HCT116 (cell line): ENCODE measurements at regions not wholly inside any gene's neighbourhood (a gene's known extent, or its start where the extent isn't known, plus 50 kb on each side); places are given as distances from the start of the nearest gene placed in this dataset.

Source experiments
- ATAC-seq: fragments of 200-7000 bp; cut with Tn5 transposase; 2 replicates; pipeline ENCODE4 v1.9.1; 2020; ENCODE audit warnings: mild to moderate bottlenecking, moderate library complexity
- BruUV-seq: library from RNA; stranded (reverse); fragments of 400-500 nt; replicated peaks from 2 replicates; lab custom pipeline; 2021; lab: Mats Ljungman, UMichigan
- CTCF ChIA-PET: fragments of 300-600 bp; sonication (Branson Sonifier 250); formaldehyde crosslinking; loops from one replicate; lab custom pipeline; 2021; ENCODE audit warnings: antibody characterized with exemption; lab: Charles Lee
- POLR2A ChIA-PET: fragments of 300-600, 350-600 bp; sonication (Branson Sonifier 250); formaldehyde crosslinking; loops from one replicate; lab custom pipeline; 2021; ENCODE audit warnings: antibody characterized with exemption; lab: Charles Lee
- RAD21 ChIA-PET, 2 experiments: fragments of 300-600 bp; sonication (Branson Sonifier 250); formaldehyde crosslinking; loops; one replicate each; lab custom pipeline; 2023; ENCODE audit warnings: low total read pairs in 2 of 2; ENCODE audit not compliant: uncharacterized antibody in 2 of 2, unreplicated experiment in 2 of 2, low non-redundant PET in 1 of 2; lab: Charles Lee
- DNase-seq: peaks from one replicate; pipeline ENCODE4 v3.0.0-alpha.2; 2010; ENCODE audit warnings: low read depth, low spot score
- H2AFZ ChIP-seq: fragments of 200-600 bp; shearing (Covaris generic), sonication (generic); 2 replicates; pipeline ENCODE4 v1.6.1; 2017; ENCODE audit warnings: low read depth, mixed run types, mixed read lengths, antibody characterized with exemption, low read length; ENCODE audit not compliant: poor library complexity, severe bottlenecking
- H3K27ac ChIP-seq: 2 replicates; pipeline ENCODE4 v1.5.1; 2012; ENCODE audit warnings: low read depth, low read length
- H3K27me3 ChIP-seq: fragments of 200-600 bp; sonication (generic); 2 replicates; pipeline ENCODE4 v1.6.1; 2016; ENCODE audit warnings: mixed run types, low read length, mixed read lengths; ENCODE audit not compliant: insufficient read depth
- H3K36me3 ChIP-seq, 2 experiments: fragments of 200-500 bp in 1 of 2; fragments of 200-600 bp in 1 of 2; sonication (Bioruptor generic) in 1 of 2; sonication (generic) in 1 of 2; 2 replicates each; pipeline versions ENCODE4 v1.5.1 to v1.6.1; 2014 to 2016; ENCODE audit warnings: low read length in 2 of 2, inconsistent platforms in 1 of 2, mixed read lengths in 1 of 2, mixed run types in 1 of 2; ENCODE audit not compliant: insufficient read depth in 2 of 2, control insufficient read depth in 1 of 2
- H3K4me1 ChIP-seq, 2 experiments: fragments of 200-600 bp in 1 of 2; sonication (generic) in 1 of 2; 2 replicates each; pipeline versions ENCODE4 v1.5.1 to v1.6.1; 2012 to 2017; ENCODE audit warnings: low read length in 2 of 2, inconsistent platforms in 1 of 2, mild to moderate bottlenecking in 1 of 2, mixed read lengths in 1 of 2, mixed run types in 1 of 2, moderate library complexity in 1 of 2; ENCODE audit not compliant: insufficient read depth in 2 of 2, control insufficient read depth in 1 of 2
- H3K4me2 ChIP-seq: fragments of 200-600 bp; sonication (generic); 2 replicates; pipeline ENCODE4 v1.6.1; 2017; ENCODE audit warnings: mixed run types, low read length, mixed read lengths
- H3K4me3 ChIP-seq, 2 experiments: fragments of 200-600 bp in 1 of 2; sonication (generic) in 1 of 2; replicated peaks in 1 of 2; 2 replicates each; pipeline ENCODE4 v1.5.1; 2011 to 2016; ENCODE audit warnings: low read length in 2 of 2, control low read depth in 1 of 2, low read depth in 1 of 2, mild to moderate bottlenecking in 1 of 2, mixed read lengths in 1 of 2, mixed run types in 1 of 2
- H3K79me2 ChIP-seq: fragments of 200-600 bp; sonication (generic); 2 replicates; pipeline ENCODE4 v1.6.1; 2017; ENCODE audit warnings: mild to moderate bottlenecking, mixed run types, low read length, moderate library complexity, mixed read lengths; ENCODE audit not compliant: insufficient read depth
- H3K9ac ChIP-seq: fragments of 200-600 bp; sonication (generic); 2 replicates; pipeline ENCODE4 v1.6.1; 2016; ENCODE audit warnings: low read length, mixed read lengths
- H3K9me2 ChIP-seq: fragments of 200-600 bp; sonication (generic), shearing (Covaris generic); 2 replicates; pipeline ENCODE4 v1.6.1; 2017; ENCODE audit warnings: mixed run types, mild to moderate bottlenecking, moderate library complexity; ENCODE audit not compliant: insufficient read depth
- H3K9me3 ChIP-seq, 2 experiments: fragments of 200-500 bp in 1 of 2; fragments of 200-600 bp in 1 of 2; sonication (Bioruptor generic) in 1 of 2; sonication (generic) in 1 of 2; 2 replicates each; pipeline ENCODE4 v1.6.1; 2014 to 2017; ENCODE audit warnings: low read length in 2 of 2, mixed read lengths in 2 of 2, inconsistent platforms in 1 of 2, low read depth in 1 of 2, mild to moderate bottlenecking in 1 of 2, mixed run types in 1 of 2, moderate library complexity in 1 of 2; ENCODE audit not compliant: control insufficient read depth in 1 of 2, insufficient read depth in 1 of 2
- H4K20me1 ChIP-seq: fragments of 200-600 bp; sonication (generic), shearing (Covaris generic); 2 replicates; pipeline ENCODE4 v1.6.1; 2017; ENCODE audit warnings: mixed run types, mild to moderate bottlenecking, moderate library complexity; ENCODE audit not compliant: insufficient read depth
- CEBPB ChIP-seq: IDR thresholded peaks from 2 replicates; pipeline ENCODE4 v1.6.1; 2012; ENCODE audit warnings: low read depth
- EGR1 ChIP-seq: IDR thresholded peaks from 2 replicates; pipeline ENCODE4 v1.6.1; 2012; ENCODE audit warnings: low read depth
- EZH2 ChIP-seq: fragments of 200-600 bp; sonication (generic); IDR thresholded peaks from 2 replicates; pipeline ENCODE4 v1.6.1; 2017; ENCODE audit warnings: antibody characterized with exemption, mixed run types
- EZH2phosphoT487 ChIP-seq: fragments of 200-600 bp; IDR thresholded peaks from 2 replicates; pipeline ENCODE4 v1.6.1; 2018; ENCODE audit warnings: antibody characterized with exemption, borderline replicate concordance
- POLR2A ChIP-seq: IDR thresholded peaks from 2 replicates; pipeline ENCODE4 v1.7.0; 2011; ENCODE audit warnings: borderline replicate concordance; ENCODE audit not compliant: insufficient read depth, insufficient read length; ENCODE audit errors: extremely low read depth
- POLR2AphosphoS5 ChIP-seq: IDR thresholded peaks from 2 replicates; pipeline ENCODE4 v1.6.1; 2011; ENCODE audit warnings: mild to moderate bottlenecking, low read depth, low read length, moderate library complexity
- RAD21 ChIP-seq: IDR thresholded peaks from 2 replicates; pipeline ENCODE4 v1.6.1; 2012; ENCODE audit warnings: low read depth, mild to moderate bottlenecking
- SRF ChIP-seq: IDR thresholded peaks from 2 replicates; pipeline ENCODE4 v1.6.1; 2012; ENCODE audit warnings: low read depth
- intact Hi-C: fragments of 100-400 bp; cut with micrococcal nuclease; formaldehyde crosslinking; loops from 2 replicates; pipeline ENCODE4 v1.10.0; 2022
- TF ChIP-seq, protein P1 (sequence below): IDR thresholded peaks from 2 replicates; pipeline ENCODE4 v1.6.1; 2011; ENCODE audit warnings: mild to moderate bottlenecking, low read length, moderate library complexity; ENCODE audit not compliant: insufficient replicate concordance; ENCODE audit errors: extremely low read depth
- TF ChIP-seq, protein P2 (sequence below): IDR thresholded peaks from 2 replicates; pipeline ENCODE4 v1.6.1; 2012; ENCODE audit warnings: low read depth
- TF ChIP-seq, protein P3 (sequence below): IDR thresholded peaks from 2 replicates; pipeline ENCODE4 v1.6.1; 2012

DNA sequence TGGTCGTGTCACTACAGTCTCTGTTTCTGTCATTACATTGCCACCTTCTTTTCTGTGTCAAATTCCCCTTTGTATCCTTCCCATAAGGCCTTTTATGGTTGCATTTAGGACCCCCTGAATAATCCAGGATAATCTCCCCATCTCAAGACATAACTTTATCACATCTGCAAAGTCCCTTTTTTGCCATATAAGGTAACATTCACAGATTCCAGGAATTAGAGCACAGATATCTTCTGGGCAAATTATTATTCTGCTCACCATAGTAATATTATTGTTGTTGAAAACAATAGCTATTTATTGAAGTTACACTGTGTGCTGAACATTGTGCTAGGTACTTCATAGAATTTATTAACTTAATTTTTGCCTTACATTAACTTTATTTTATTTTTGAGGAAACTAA lies 159.1 kb downstream of the TFAP2B start:
- Histone ChIP-seq H3K79me2 (no peaks in the 10 kb centered on the region), H3K4me3 (no peak overlapping the region), H3K27ac (no peak overlapping the region), H3K4me2 (no peak overlapping the region), H3K9me2 (no peaks in the 10 kb centered on the region), H2AFZ (no peak overlapping the region), H3K9ac (no peak overlapping the region), H3K36me3 (no peaks in the 10 kb centered on the region), H3K9me3 (peaks cover 9 to 17% of the 10 kb centered on the region in 2 experiments; a peak in 2 of 4 replicates), H3K4me1 (no peaks in the 10 kb centered on the region), H4K20me1 (no peaks in the 10 kb centered on the region), H3K27me3 (no peaks in the 10 kb centered on the region)
- CTCF ChIA-PET, result no interaction called here
- TF ChIP-seq, protein P1, sequence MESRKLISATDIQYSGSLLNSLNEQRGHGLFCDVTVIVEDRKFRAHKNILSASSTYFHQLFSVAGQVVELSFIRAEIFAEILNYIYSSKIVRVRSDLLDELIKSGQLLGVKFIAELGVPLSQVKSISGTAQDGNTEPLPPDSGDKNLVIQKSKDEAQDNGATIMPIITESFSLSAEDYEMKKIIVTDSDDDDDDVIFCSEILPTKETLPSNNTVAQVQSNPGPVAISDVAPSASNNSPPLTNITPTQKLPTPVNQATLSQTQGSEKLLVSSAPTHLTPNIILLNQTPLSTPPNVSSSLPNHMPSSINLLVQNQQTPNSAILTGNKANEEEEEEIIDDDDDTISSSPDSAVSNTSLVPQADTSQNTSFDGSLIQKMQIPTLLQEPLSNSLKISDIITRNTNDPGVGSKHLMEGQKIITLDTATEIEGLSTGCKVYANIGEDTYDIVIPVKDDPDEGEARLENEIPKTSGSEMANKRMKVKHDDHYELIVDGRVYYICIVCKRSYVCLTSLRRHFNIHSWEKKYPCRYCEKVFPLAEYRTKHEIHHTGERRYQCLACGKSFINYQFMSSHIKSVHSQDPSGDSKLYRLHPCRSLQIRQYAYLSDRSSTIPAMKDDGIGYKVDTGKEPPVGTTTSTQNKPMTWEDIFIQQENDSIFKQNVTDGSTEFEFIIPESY, result no peak
- TF ChIP-seq RAD21, result no peak
- TF ChIP-seq EZH2phosphoT487, result no peak
- TF ChIP-seq, protein P2, sequence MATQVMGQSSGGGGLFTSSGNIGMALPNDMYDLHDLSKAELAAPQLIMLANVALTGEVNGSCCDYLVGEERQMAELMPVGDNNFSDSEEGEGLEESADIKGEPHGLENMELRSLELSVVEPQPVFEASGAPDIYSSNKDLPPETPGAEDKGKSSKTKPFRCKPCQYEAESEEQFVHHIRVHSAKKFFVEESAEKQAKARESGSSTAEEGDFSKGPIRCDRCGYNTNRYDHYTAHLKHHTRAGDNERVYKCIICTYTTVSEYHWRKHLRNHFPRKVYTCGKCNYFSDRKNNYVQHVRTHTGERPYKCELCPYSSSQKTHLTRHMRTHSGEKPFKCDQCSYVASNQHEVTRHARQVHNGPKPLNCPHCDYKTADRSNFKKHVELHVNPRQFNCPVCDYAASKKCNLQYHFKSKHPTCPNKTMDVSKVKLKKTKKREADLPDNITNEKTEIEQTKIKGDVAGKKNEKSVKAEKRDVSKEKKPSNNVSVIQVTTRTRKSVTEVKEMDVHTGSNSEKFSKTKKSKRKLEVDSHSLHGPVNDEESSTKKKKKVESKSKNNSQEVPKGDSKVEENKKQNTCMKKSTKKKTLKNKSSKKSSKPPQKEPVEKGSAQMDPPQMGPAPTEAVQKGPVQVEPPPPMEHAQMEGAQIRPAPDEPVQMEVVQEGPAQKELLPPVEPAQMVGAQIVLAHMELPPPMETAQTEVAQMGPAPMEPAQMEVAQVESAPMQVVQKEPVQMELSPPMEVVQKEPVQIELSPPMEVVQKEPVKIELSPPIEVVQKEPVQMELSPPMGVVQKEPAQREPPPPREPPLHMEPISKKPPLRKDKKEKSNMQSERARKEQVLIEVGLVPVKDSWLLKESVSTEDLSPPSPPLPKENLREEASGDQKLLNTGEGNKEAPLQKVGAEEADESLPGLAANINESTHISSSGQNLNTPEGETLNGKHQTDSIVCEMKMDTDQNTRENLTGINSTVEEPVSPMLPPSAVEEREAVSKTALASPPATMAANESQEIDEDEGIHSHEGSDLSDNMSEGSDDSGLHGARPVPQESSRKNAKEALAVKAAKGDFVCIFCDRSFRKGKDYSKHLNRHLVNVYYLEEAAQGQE, result no peak
- no peak for TF ChIP-seq EZH2
- no peak for TF ChIP-seq CEBPB
- TF ChIP-seq, protein P3, sequence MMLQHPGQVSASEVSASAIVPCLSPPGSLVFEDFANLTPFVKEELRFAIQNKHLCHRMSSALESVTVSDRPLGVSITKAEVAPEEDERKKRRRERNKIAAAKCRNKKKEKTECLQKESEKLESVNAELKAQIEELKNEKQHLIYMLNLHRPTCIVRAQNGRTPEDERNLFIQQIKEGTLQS, result no peak
- TF ChIP-seq POLR2A, result no peak
- TF ChIP-seq SRF, result no peak
- no peak for TF ChIP-seq EGR1
- TF ChIP-seq POLR2AphosphoS5, result no peak
- ATAC-seq (no peak), DNase-seq (no peak)
- intact Hi-C loops, result no loop called here
- POLR2A ChIA-PET, result no interaction called here
- RAD21 ChIA-PET, result no interaction called here
- BruUV-seq, result no TSS peak
